ENCODE measurements at regions not wholly inside any gene's neighbourhood (a gene's known extent, or its start where the extent isn't known, plus 50 kb on each side); places are given as distances from the start of the nearest gene placed in this dataset.

- Histone ChIP-seq H3K79me2 (no peaks in the 10 kb centered on the region), H3K4me2 (ENCODE audit: low read length) (no peak overlapping the region), H3K4me3 (ENCODE audit: low read depth, low read length) (no peak overlapping the region), H3K9me3 (ENCODE audit: control insufficient read depth, low read length) (no peaks in the 10 kb centered on the region), H3K9ac (no peak overlapping the region), H3K27me3 (ENCODE audit: control insufficient read depth, insufficient read depth, low read length) (no peaks in the 10 kb centered on the region), H3K27ac (no peak overlapping the region), H3K36me3 (ENCODE audit: control insufficient read depth, insufficient read depth, low read length) (no peaks in the 10 kb centered on the region), H2AFZ (no peak overlapping the region), H3K4me1 (no peaks in the 10 kb centered on the region)
- TF ChIP-seq, protein P1, sequence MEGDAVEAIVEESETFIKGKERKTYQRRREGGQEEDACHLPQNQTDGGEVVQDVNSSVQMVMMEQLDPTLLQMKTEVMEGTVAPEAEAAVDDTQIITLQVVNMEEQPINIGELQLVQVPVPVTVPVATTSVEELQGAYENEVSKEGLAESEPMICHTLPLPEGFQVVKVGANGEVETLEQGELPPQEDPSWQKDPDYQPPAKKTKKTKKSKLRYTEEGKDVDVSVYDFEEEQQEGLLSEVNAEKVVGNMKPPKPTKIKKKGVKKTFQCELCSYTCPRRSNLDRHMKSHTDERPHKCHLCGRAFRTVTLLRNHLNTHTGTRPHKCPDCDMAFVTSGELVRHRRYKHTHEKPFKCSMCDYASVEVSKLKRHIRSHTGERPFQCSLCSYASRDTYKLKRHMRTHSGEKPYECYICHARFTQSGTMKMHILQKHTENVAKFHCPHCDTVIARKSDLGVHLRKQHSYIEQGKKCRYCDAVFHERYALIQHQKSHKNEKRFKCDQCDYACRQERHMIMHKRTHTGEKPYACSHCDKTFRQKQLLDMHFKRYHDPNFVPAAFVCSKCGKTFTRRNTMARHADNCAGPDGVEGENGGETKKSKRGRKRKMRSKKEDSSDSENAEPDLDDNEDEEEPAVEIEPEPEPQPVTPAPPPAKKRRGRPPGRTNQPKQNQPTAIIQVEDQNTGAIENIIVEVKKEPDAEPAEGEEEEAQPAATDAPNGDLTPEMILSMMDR (IDR thresholded peaks at IDR 0.05), result no peak
Observed at GRCh38 chr12:67202678-67203012, 66.5 kb upstream of the CAND1 start.

- H3K4me2 ChIP-seq (ENCODE audit: low read length), result no peak overlapping the region
- no peaks in the 10 kb centered on the region for H3K36me3 ChIP-seq (ENCODE audit: control insufficient read depth, insufficient read depth, low read length)
- no peaks in the 10 kb centered on the region for H3K79me2 ChIP-seq
- H3K4me3 ChIP-seq (ENCODE audit: low read depth, low read length), result no peak overlapping the region
- no peaks in the 10 kb centered on the region for H3K4me1 ChIP-seq
- H3K9me3 ChIP-seq (ENCODE audit: control insufficient read depth, low read length), result no peaks in the 10 kb centered on the region
- no peak overlapping the region for H3K9ac ChIP-seq
- no peaks in the 10 kb centered on the region for H3K27me3 ChIP-seq (ENCODE audit: control insufficient read depth, insufficient read depth, low read length)
- TF ChIP-seq, protein P1 (IDR thresholded peaks at IDR 0.05), result no peak
- no peak overlapping the region for H2AFZ ChIP-seq
- no peak overlapping the region for H3K27ac ChIP-seq
Observed at GRCh38 chr12:67208281-67209067, 60.7 kb upstream of the CAND1 start.

- H3K4me3 ChIP-seq (ENCODE audit: low read depth, low read length), result no peak overlapping the region
- H3K79me2 ChIP-seq, result no peaks in the 10 kb centered on the region
- H3K4me1 ChIP-seq, result no peaks in the 10 kb centered on the region
- no peaks in the 10 kb centered on the region for H3K9me3 ChIP-seq (ENCODE audit: control insufficient read depth, low read length)
- H3K36me3 ChIP-seq (ENCODE audit: control insufficient read depth, insufficient read depth, low read length), result no peaks in the 10 kb centered on the region
- H3K4me2 ChIP-seq (ENCODE audit: low read length), result no peak overlapping the region
- H3K27me3 ChIP-seq (ENCODE audit: control insufficient read depth, insufficient read depth, low read length), result no peaks in the 10 kb centered on the region
- no peak overlapping the region for H3K9ac ChIP-seq
- H3K27ac ChIP-seq, result no peak overlapping the region
- H2AFZ ChIP-seq, result no peak overlapping the region
- TF ChIP-seq, protein P1 (IDR thresholded peaks at IDR 0.05), result no peak
Observed at GRCh38 chr12:67211029-67211428, 58.1 kb upstream of the CAND1 start.

DNA sequence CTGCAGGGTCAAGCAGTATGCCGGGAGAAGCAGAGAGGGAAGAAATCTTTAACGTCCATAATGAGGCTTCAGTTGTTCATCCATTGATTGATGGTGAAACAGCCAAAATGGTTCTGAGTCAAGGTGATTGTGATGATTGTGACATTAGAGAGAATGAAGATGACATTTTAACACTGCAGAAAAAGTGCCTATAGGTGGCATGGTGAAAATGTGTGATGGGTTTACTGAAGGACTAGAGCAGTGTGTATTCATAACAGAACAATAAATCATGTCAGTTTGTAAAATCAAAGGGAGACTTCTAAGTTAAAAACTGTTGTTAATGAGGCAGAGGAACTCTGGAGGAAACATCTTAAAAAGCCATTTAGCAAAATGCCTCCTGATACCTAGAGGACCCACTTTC is 57.7 kb upstream of the CAND1 start:
- Histone ChIP-seq H3K4me3 (ENCODE audit: low read depth, low read length) (no peak overlapping the region), H3K9me3 (ENCODE audit: control insufficient read depth, low read length) (no peaks in the 10 kb centered on the region), H3K4me1 (no peaks in the 10 kb centered on the region), H2AFZ (no peak overlapping the region), H3K36me3 (ENCODE audit: control insufficient read depth, insufficient read depth, low read length) (no peaks in the 10 kb centered on the region), H3K27me3 (ENCODE audit: control insufficient read depth, insufficient read depth, low read length) (no peaks in the 10 kb centered on the region), H3K79me2 (no peaks in the 10 kb centered on the region), H3K27ac (no peak overlapping the region), H3K4me2 (ENCODE audit: low read length) (no peak overlapping the region), H3K9ac (no peak overlapping the region)
- TF ChIP-seq, protein P1 (IDR thresholded peaks at IDR 0.05), result no peak

- Histone ChIP-seq H3K9me3 (ENCODE audit: control insufficient read depth, low read length) (no peaks in the 10 kb centered on the region), H3K27me3 (ENCODE audit: control insufficient read depth, insufficient read depth, low read length) (no peaks in the 10 kb centered on the region), H3K27ac (no peak overlapping the region), H3K36me3 (ENCODE audit: control insufficient read depth, insufficient read depth, low read length) (no peaks in the 10 kb centered on the region), H3K4me1 (peaks cover 2% of the 10 kb centered on the region), H3K79me2 (no peaks in the 10 kb centered on the region), H3K4me3 (ENCODE audit: low read depth, low read length) (no peak overlapping the region), H3K4me2 (ENCODE audit: low read length) (no peak overlapping the region), H3K9ac (no peak overlapping the region), H2AFZ (no peak overlapping the region)
- TF ChIP-seq, protein P1 (IDR thresholded peaks at IDR 0.05), result no peak
Observed at GRCh38 chr12:67217647-67218046, 51.5 kb upstream of the CAND1 start.

Measured in parathyroid adenoma (tissue), 2 donors.